Cardiac muscle cell (in vitro differentiated cells and primary cell): ENCODE measurements at regions not wholly inside any gene's neighbourhood (a gene's known extent, or its start where the extent isn't known, plus 50 kb on each side); places are given as distances from the start of the nearest gene placed in this dataset.
"Not testable (repeated sequence)": the region's sequence is repeated elsewhere in the genome, so short reads cannot be mapped to it uniquely, and the experiment has no call there.

Experiments used
- DNase-seq, 2 donors: peaks; one replicate each; pipeline versions ENCODE4 v3.0.0 to v3.0.0-alpha.2; 2010 to 2017; ENCODE audit warnings: low read depth in 1 of 2, low spot score in 1 of 2
- H3K27ac ChIP-seq: fragments of 200-600 bp; sonication (generic); 2 replicates; pipeline ENCODE4 v1.5.1; 2016
- H3K27me3 ChIP-seq: fragments of 200-600 bp; sonication (generic); 2 replicates; pipeline ENCODE4 v1.6.0; 2016; ENCODE audit warnings: control low read depth
- H3K36me3 ChIP-seq: fragments of 200-600 bp; sonication (generic); 2 replicates; pipeline ENCODE4 v1.5.1; 2016; ENCODE audit warnings: control low read depth
- H3K4me1 ChIP-seq: fragments of 200-600 bp; sonication (generic); 2 replicates; pipeline ENCODE4 v1.8.1; 2017; ENCODE audit warnings: low read depth, mild to moderate bottlenecking, mixed run types
- H3K4me3 ChIP-seq: fragments of 200-600 bp; sonication (generic); 2 replicates; pipeline ENCODE4 v1.5.1; 2016; ENCODE audit warnings: mild to moderate bottlenecking
- H3K9me3 ChIP-seq: fragments of 200-600 bp; sonication (generic); 2 replicates; pipeline ENCODE4 v1.5.1; 2017; ENCODE audit warnings: low read depth, mild to moderate bottlenecking, control low read depth
- CTCF ChIP-seq: IDR thresholded peaks from 2 replicates; pipeline ENCODE4 v1.5.1; 2012; ENCODE audit warnings: low read depth, mild to moderate bottlenecking, low read length

GRCh38 chr1:41308520-41308919 lies 52.7 kb upstream of the FOXO6 start:
- H3K4me1 ChIP-seq: peaks cover 11% of the 10 kb centered on the region
- not testable (repeated sequence) for H3K27ac ChIP-seq, DNase-seq, H3K4me3 ChIP-seq, H3K9me3 ChIP-seq, H3K36me3 ChIP-seq, H3K27me3 ChIP-seq

DNA sequence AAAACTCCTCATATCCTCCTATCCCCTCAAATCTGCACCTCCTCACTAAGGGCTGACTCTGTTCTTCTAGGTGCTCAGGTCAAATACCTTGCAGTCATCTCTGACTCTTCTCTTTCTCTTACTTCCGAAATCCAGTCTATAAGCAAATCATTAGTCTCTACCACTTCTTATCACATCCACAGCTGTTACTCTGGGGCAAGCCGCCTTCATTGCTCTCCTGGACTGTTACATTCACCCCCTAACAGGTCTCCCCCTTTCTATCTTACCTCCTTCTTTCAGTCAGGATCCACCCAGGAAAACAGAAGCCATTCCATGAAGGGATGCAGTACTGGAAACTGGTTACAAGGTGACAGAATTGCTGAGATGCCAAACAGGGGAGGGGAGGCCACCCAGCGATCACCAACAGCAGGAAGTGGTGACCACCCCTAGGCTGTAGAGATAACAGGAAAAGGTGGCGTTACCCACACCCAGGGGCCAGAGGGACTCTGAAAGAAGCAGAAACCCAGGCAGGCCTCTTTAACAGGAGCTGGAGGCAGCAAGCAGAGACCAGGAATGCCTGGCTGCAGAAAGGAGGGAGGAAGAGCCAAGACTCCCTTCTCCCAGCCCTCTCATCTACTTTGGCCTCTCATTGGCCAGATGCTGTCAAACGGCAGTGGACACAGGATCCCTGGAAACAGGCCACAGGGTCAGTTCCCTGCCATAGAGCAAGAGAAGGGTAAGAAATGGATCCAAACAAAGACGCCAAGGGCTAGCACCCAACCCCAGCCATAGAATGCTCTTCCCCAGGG lies 55.5 kb upstream of the FOXO6 start:
- DNase-seq: peak in 1 of 2 donors; percentile 70
- H3K36me3 ChIP-seq: no peaks in the 10 kb centered on the region
- H3K27ac ChIP-seq: peak overlapping the region; percentile 35
- no peak overlapping the region for H3K4me3 ChIP-seq
- TF ChIP-seq CTCF: no peak
- H3K27me3 ChIP-seq: no peaks in the 10 kb centered on the region
- no peaks in the 10 kb centered on the region for H3K9me3 ChIP-seq
- peaks cover 11% of the 10 kb centered on the region for H3K4me1 ChIP-seq

DNA sequence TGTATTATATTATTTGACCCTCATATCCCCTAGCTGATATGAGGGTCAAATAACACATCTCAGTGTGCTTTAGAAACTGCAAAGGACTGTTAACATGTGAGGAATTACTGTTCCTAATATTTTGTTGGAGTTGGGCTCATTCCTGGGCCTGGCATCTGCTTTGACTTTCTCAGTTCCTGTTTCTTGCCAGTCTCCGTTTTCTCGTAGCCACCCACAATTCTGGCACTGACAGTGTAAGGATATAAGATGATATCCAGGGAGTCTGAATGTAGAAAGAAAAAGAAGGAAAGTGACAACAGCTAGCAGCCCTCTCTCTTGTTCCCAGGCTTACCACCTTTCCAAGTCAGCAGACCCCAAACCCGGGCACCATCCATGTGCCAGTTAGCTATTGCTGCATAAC lies 54.4 kb upstream of the SCMH1 start:
- TF ChIP-seq CTCF: no peak
- DNase-seq: no peak
- H3K27me3 ChIP-seq: peaks cover 5% of the 10 kb centered on the region

GRCh38 chr1:41294216-41294615 lies 52.1 kb upstream of the SCMH1 start:
- Histone ChIP-seq H3K4me3 (no peak overlapping the region), H3K9me3 (no peaks in the 10 kb centered on the region), H3K4me1 (no peaks in the 10 kb centered on the region), H3K27me3 (peaks cover 7% of the 10 kb centered on the region), H3K36me3 (no peaks in the 10 kb centered on the region), H3K27ac (no peak overlapping the region)
- no peak for TF ChIP-seq CTCF
- no peak for DNase-seq

More for the DNA sequence above, 54.4 kb upstream of the SCMH1 start:
- Histone ChIP-seq H3K4me3 (no peak overlapping the region), H3K9me3 (no peaks in the 10 kb centered on the region), H3K27ac (no peak overlapping the region), H3K36me3 (no peaks in the 10 kb centered on the region), H3K4me1 (no peaks in the 10 kb centered on the region)

GRCh38 chr1:41293779-41294178 lies 51.7 kb upstream of the SCMH1 start:
- Histone ChIP-seq H3K9me3 (no peaks in the 10 kb centered on the region), H3K4me1 (no peaks in the 10 kb centered on the region), H3K4me3 (no peak overlapping the region), H3K27ac (no peak overlapping the region), H3K36me3 (no peaks in the 10 kb centered on the region), H3K27me3 (peaks cover 7% of the 10 kb centered on the region)
- TF ChIP-seq CTCF: no peak
- DNase-seq: no peak
